NCI-H69 (cell line): ENCODE measurements at regions not wholly inside any gene's neighbourhood (a gene's known extent, or its start where the extent isn't known, plus 50 kb on each side); places are given as distances from the start of the nearest gene placed in this dataset.
A peak's percentile ranks its signal among the peaks of the same experiment; 100 is the strongest.

ENCODE experiments used
- DNase-seq: peaks from one replicate; lab custom pipeline; 2025; lab: John Stamatoyannopoulos, UW

- no peak for DNase-seq
Measured at GRCh38 chr22:47474464-47474863, 712.0 kb downstream of the TBC1D22A start.

GRCh38 chr22:47472636-47473035 is 710.2 kb downstream of the TBC1D22A start:
- no peak for DNase-seq

- DNase-seq = no peak
Measured at GRCh38 chr22:47471406-47471805, 709.0 kb downstream of the TBC1D22A start.

GRCh38 chr22:47465809-47466208 is 703.4 kb downstream of the TBC1D22A start:
- no peak for DNase-seq

GRCh38 chr22:47465222-47465621 is 702.8 kb downstream of the TBC1D22A start:
- DNase-seq = no peak

GRCh38 chr22:47463220-47463619 is 700.8 kb downstream of the TBC1D22A start:
- no peak for DNase-seq

- no peak for DNase-seq
Measured at GRCh38 chr22:47460861-47461260, 698.4 kb downstream of the TBC1D22A start.

GRCh38 chr22:47460176-47460575 is 697.7 kb downstream of the TBC1D22A start:
- DNase-seq = no peak

GRCh38 chr22:47458348-47458747 is 695.9 kb downstream of the TBC1D22A start:
- DNase-seq = no peak

- DNase-seq = no peak
Measured at GRCh38 chr22:47457509-47458300, 695.3 kb downstream of the TBC1D22A start.

GRCh38 chr22:47457021-47457420 is 694.6 kb downstream of the TBC1D22A start:
- no peak for DNase-seq

- DNase-seq = no peak
Measured at GRCh38 chr22:47456031-47456430, 693.6 kb downstream of the TBC1D22A start.

- DNase-seq = no peak
Measured at GRCh38 chr22:47453049-47453448, 690.6 kb downstream of the TBC1D22A start.

GRCh38 chr22:47452184-47452583 is 689.7 kb downstream of the TBC1D22A start:
- peak; percentile 49 for DNase-seq

GRCh38 chr22:47450876-47451475 is 688.5 kb downstream of the TBC1D22A start:
- DNase-seq = no peak

GRCh38 chr22:47449508-47450270 is 687.2 kb downstream of the TBC1D22A start:
- no peak for DNase-seq

- DNase-seq = no peak
Measured at GRCh38 chr22:47448231-47449223, 686.1 kb downstream of the TBC1D22A start.

- DNase-seq = no peak
Measured at GRCh38 chr22:47446821-47447810, 684.7 kb downstream of the TBC1D22A start.

GRCh38 chr22:47446331-47446730 is 683.9 kb downstream of the TBC1D22A start:
- no peak for DNase-seq

- DNase-seq = no peak
Measured at GRCh38 chr22:47445716-47446290, 683.4 kb downstream of the TBC1D22A start.
